Keratinocyte (primary cell): ENCODE measurements at regions not wholly inside any gene's neighbourhood (a gene's known extent, or its start where the extent isn't known, plus 50 kb on each side); places are given as distances from the start of the nearest gene placed in this dataset.

Experiments used
- CTCF ChIP-seq, 3 experiments: IDR thresholded peaks in 1 of 3; conservative IDR thresholded peaks in 1 of 3; optimal IDR thresholded peaks in 1 of 3; 2 replicates in 2 of 3; 3 replicates in 1 of 3; pipeline versions ENCODE3 to v1.5.1; 2011; ENCODE audit warnings: low read length in 3 of 3, mild to moderate bottlenecking in 3 of 3, moderate library complexity in 2 of 3, control low read depth in 1 of 3, inconsistent platforms in 1 of 3; ENCODE audit not compliant: insufficient read depth in 2 of 3; ENCODE audit errors: extremely low read depth in 1 of 3
- EZH2 ChIP-seq: IDR thresholded peaks from one replicate; pipeline ENCODE4 v1.6.1; 2012; ENCODE audit warnings: inconsistent platforms, mild to moderate bottlenecking, low read length, moderate library complexity

- no peak for TF ChIP-seq CTCF (optimal IDR thresholded peaks at IDR 0.05 in 1 of 3, IDR thresholded peaks at IDR 0.05 in 1 of 3, conservative IDR thresholded peaks at IDR 0.05 in 1 of 3; ENCODE audit: extremely low read depth in 1 of 3, insufficient read depth in 2 of 3, low read length in 3 of 3)
- TF ChIP-seq EZH2: no peak
These were observed 355.7 kb upstream of the UMPS start for GRCh38 chr3:124374583-124374982.
